GM21825 (cell line): ENCODE measurements at regions not wholly inside any gene's neighbourhood (a gene's known extent, or its start where the extent isn't known, plus 50 kb on each side); places are given as distances from the start of the nearest gene placed in this dataset.
"Not testable (repeated sequence)": the region's sequence is repeated elsewhere in the genome, so short reads cannot be mapped to it uniquely, and the experiment has no call there.

ENCODE experiments used
- ATAC-seq: cut with Tn5 transposase; IDR thresholded peaks from one replicate; pipeline ENCODE4 v1.9.1; 2021; ENCODE audit warnings: mild to moderate bottlenecking, moderate library complexity; ENCODE audit not compliant: unreplicated experiment

GRCh38 chr6:85360794-85361642 is 88.9 kb upstream of the NT5E start:
- ATAC-seq, result no peak

GRCh38 chr6:85357651-85358050 is 92.2 kb upstream of the NT5E start:
- ATAC-seq, result no peak

GRCh38 chr6:85356743-85357142 is 93.1 kb upstream of the NT5E start:
- not testable (repeated sequence) for ATAC-seq

DNA sequence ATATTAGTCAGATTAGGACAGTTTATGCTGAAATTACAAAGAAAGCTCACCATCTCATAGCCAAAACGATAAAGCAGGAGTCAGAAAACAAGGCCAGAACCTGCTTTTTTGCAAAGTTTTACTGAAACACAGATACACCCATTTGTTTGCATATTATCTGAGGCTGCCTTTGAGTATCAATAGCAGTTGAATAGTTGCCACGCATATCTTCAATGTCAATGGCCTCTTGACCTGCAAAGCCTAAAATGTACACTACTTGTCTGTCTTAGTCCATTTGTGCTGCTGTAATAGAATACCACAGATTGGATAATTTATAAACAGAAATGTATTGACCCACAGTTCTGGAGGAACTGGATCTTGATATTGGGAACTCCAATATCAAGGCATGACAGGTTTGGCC is 94.1 kb upstream of the NT5E start:
- no peak for ATAC-seq

GRCh38 chr6:85354761-85355618 is 94.9 kb upstream of the NT5E start:
- peak; percentile 87 for ATAC-seq

- ATAC-seq, result no peak
Observed at GRCh38 chr6:85353012-85353411, 96.9 kb upstream of the NT5E start.

DNA sequence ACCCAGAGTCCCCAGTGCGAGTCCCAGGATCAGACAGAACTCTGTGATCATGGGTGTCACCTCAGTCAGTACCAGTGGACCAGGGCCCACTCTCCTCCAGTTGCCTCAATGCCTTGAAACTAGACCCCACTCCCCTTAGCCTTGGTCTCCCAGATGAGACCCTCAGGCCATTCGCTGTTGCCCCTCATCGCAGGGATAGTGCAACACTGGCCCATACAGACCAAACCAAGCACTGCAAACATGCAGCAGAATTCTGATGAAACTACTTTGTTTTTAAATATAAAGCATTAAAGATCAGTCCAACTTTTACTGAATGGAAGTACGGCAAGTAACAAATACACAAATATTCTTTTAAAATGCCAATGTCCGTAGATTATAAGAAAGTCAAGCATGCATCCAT is 101.2 kb upstream of the NT5E start:
- ATAC-seq, result no peak

DNA sequence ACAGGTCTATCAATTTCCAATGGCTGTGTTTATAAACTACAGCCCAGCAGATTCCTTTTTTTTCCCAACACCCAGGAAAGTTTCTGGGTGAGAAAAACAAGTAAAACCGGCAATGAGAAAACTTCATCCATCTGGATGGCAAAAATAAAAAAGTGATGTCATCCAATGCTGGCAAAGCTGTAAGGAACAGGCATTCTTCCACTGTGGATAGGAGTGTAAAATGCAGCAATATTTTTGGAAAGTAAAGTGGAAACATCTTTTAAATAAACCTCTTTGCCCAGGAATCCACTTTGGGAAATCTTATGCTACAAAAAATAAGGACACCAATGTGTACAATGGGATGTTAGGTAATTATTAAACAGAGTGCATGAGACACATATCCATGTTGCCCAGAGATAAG is 102.1 kb upstream of the NT5E start:
- ATAC-seq, result no peak

- no peak for ATAC-seq
Observed at GRCh38 chr6:85346196-85346595, 103.7 kb upstream of the NT5E start.

DNA sequence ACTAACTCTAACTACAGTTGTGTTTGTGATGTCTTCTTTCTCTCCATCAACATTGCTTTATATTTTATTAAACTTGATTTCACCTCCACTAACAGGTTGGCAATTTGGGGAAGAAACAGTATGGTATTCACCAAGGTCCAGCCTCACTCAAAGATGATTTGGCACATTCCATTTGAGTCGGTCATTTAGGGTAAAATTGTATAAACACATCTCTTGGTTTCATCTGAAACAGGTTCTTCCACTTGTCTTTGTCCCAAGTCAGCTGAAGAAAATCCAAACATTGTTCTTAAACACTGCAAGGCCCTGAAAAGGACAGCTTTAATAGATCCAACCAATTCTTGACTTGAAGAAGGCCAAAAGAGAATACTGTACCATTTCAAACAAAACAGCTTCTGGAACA is 104.9 kb upstream of the NT5E start:
- no peak for ATAC-seq

GRCh38 chr6:85343428-85343827 is 106.5 kb upstream of the NT5E start:
- no peak for ATAC-seq

DNA sequence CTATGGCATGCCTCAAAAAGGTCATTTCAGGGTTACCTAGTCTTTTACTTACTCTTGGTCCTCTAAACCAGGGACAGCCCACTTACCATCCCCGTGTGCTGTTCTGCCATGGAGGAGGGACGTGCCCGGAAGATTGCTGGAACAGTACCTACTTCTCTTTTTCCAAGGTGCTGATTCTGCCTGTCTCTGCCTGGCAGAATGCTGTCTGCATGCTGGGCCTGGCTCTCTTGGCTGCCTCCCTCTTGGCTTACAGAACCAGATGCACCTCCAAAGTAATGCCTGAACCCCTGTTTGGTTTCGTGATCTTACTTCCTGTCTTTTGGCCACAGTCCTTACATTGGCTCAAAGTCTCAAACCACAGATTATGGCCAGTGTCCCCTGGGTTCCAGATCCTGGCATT is 120.7 kb upstream of the NT5E start:
- ATAC-seq, result no peak

DNA sequence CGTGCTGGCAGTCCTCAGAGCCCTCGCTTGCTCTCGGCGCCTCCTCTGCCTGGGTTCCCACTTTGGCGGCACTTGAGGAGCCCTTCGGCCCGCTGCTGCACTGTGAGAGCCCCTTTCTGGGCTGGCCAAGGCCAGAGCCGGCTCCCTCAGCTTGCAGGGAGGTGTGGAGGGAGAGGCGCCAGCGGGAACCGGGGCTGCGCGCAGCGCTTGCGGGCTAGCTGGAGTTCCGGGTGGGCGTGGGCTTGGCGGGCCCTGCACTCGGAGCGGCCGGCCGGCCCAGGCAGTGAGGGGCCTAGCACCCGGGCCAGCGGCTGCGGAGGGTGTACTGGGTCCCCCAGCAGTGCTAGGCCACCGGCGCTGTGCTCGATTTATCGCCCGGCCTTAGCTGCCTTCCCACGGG is 124.1 kb upstream of the NT5E start:
- ATAC-seq, result not testable (repeated sequence)

- peak; percentile 83 for ATAC-seq
Observed at GRCh38 chr6:85323435-85324040, 126.3 kb upstream of the NT5E start.

DNA sequence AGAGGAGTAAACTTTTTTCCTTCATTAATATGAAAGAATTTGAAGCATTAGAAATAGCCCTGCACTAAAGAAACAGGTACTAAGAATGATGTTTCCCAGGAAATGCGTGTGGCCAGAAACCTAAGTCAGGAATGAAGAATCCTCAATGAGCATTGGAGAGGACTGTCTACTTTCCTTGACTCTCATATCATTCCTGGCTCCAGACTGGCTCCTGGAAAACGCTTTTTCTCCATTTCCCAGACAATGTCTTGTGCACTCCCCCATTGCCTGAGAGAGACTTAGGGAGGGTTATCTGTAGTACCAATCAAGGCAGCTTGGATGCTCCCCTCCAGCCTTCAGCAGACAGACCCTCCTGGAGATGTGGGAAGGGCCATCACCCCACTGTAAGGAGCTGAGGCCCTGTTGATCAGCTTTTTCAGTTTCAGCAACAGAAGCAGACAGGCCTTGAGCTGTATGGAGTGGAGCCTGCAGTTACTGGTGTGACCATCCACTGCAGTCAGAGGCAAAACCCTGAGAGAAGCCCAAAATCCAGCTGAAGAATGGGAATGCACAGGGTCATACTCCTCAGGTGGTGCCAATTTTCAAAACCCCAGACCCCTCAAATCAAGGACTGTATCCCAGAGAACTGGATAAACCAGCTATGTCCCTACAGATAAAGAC is 127.3 kb upstream of the NT5E start:
- ATAC-seq, result no peak

- no peak for ATAC-seq
Observed at GRCh38 chr6:85321906-85322305, 128.0 kb upstream of the NT5E start.

DNA sequence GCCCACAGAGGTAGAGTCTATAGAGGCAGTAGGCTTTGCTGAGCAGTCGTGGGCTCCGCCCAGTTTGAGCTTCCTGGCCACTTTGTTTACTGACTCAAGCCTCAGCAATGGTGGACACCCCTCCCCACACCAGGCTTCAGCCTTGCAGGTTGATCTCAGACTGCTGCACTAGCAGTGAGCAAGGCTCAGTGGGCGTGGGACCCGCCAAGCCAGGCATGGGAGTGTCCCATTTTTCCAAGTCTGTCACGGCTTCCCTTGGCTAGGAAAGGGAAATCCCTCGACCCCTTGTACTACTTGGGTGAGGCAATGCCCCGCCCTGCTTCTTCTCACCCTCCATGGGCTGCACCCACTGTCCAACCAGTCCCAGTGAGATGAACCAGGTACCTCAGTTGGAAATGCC is 135.3 kb upstream of the NT5E start:
- no peak for ATAC-seq

DNA sequence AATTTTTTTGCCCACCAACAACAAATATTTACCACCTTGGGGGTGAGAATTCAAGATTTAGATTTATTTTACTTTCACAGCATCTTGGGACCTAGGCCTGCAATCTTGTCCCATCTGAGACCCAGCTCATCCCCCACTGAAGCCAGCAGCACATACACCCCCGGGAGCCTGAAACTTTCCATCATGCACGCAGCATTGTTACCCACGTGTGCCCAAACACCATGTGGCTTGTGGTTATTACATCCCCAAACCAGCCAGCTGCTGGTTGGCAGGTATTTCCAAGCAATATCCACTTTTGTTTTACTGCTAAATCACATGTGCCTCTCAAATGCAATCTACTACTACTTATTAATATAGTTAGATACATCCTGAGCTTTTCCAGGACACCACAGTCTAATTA is 149.3 kb upstream of the NT5E start:
- ATAC-seq, result no peak

DNA sequence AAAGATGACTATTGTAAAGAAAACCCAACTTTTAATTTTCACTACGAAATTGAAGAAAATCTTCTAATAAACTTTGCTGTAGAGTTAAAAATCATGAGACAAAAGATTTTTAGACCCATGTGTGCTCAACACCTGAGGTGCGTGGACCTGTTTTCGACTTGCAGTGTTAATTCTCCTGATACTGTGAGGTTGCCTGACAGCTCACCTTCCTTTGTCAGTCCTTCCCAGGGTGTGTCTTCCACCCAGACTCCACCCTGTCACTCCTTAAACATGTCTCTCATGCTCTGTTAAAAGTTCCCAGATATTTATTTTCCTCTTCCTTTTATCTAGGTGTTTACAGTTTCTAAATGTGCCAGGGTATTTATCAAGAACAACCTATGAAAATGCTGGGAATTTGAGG is 151.3 kb upstream of the NT5E start:
- no peak for ATAC-seq

GRCh38 chr6:85291326-85291725 is 158.6 kb upstream of the NT5E start:
- no peak for ATAC-seq

GRCh38 chr6:85287654-85288053 is 162.2 kb upstream of the NT5E start:
- ATAC-seq, result no peak
